ENCODE measurements at regions not wholly inside any gene's neighbourhood (a gene's known extent, or its start where the extent isn't known, plus 50 kb on each side); places are given as distances from the start of the nearest gene placed in this dataset.

DNA sequence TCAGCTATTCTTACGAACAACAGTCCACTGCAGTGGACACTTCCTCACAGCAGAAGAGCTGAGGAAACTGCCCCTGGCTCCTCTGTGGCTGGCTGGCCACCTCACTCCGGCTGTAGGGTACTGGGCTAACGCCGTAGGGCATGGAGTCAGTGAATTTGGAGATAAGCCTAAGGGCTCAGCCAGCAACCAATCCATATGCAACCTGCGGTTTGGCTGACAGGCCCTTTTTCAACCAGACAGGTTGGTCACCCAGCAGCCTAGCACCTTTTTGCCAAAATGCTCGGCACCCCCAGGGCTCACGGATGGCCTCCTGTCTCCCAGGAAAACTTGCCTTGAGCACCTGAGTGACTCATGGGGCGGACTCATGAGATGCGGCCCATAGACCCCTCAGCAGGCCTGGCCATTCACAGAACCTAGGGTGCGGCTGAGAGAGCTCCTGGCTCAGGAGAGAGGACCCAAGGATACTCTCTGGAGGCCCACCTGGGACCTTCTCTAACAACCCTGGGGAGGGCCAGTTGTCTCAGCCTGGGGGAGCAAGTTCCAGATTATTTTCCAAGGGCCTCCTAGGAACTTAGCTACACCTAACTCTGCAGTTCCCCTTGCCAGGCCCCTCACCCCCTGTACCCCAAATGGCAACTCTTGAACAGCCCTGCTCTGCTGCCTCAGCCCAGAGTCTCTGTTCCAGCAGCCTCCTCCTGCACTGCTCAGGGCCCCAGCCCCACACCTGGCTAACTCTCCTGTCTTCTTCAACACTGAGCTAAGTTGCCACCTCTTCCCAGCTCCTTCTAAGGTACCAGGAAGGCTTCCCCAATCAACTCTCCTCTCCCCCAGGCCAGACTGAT is 252.1 kb downstream of the CYP26B1 start:
- no peak for TF ChIP-seq CTCF (IDR thresholded peaks at IDR 0.05)
- TF ChIP-seq POLR2A (IDR thresholded peaks at IDR 0.05): no peak

Data from heart left ventricle (tissue), 13 donors.